Fibroblast of mammary gland (primary cell): ENCODE measurements at regions not wholly inside any gene's neighbourhood (a gene's known extent, or its start where the extent isn't known, plus 50 kb on each side); places are given as distances from the start of the nearest gene placed in this dataset.

Source experiments
- DNase-seq: peaks from one replicate; pipeline ENCODE4 v3.0.0-alpha.2; 2010; ENCODE audit warnings: low read depth
- H3K4me3 ChIP-seq: 2 replicates; pipeline ENCODE4 v1.5.1; 2011; ENCODE audit warnings: low read depth, mild to moderate bottlenecking, low read length, moderate library complexity; ENCODE audit not compliant: control insufficient read depth
- CTCF ChIP-seq: conservative IDR thresholded peaks from 2 replicates; pipeline ENCODE4 v1.5.1; 2011; ENCODE audit warnings: low read depth, low read length, inconsistent platforms; ENCODE audit not compliant: control insufficient read depth, insufficient read depth

DNA sequence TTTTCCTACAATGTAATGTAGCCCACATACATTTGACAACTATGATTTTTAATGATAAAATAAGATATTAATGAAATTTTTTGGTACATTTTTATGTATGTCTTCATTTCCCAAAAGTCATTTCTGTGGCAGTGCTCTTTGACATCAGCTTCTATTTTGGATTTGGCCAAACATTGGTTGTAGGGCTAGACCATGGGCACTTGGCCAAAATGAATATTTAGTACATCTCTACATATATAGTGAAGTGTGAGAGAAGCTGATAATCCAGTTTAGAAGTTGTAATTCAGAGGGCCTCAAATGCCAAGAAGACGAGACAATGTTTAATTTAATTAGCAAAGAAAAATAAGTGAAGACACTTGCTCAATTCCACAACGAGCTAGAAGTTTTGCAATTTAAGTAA is 724.9 kb upstream of the SOX9 start:
- no peak for TF ChIP-seq CTCF
- H3K4me3 ChIP-seq, result no peak overlapping the region
- no peak for DNase-seq

DNA sequence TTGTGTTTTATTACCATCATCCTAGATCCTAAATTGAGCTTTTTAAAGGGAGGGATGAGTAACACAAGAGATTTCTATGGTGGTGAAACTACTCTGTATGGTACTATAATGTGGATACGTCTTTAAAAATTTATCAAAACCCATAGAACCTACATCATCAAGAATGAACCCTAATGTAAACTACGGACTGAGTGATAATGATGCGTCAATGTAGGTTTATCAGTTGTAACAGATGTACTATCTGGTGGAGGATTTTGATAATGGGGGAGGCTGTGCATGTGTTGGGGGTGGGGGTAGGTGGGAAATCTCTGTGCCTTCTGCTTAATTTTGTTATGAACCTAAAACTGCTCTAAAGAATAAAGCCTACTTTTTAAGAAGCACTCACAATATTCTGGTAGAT is 724.1 kb upstream of the SOX9 start:
- TF ChIP-seq CTCF, result no peak
- DNase-seq, result no peak
- no peak overlapping the region for H3K4me3 ChIP-seq

GRCh38 chr17:71398025-71398424 is 722.8 kb upstream of the SOX9 start:
- H3K4me3 ChIP-seq, result no peak overlapping the region
- DNase-seq, result no peak
- TF ChIP-seq CTCF, result no peak

DNA sequence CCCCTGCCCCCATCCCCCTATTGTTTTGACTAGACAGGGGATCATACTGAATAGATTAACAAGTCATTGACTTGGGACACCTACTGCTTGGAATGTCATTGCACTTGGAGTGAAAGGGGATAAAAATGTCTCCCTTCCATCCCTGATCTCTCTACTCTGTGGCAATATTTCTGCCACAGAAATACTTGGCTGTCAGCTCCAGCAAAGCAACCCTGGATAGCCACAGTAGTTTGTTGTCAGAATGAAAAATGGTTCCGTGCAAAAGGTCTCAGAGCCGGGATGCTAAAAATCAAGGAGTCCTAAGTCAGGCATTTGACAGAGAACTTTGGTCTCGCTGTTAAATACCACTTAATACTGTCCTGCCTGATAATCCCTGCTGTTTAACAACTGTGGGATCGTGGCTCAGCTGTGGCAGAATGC is 722.0 kb upstream of the SOX9 start:
- no peak for TF ChIP-seq CTCF
- no peak overlapping the region for H3K4me3 ChIP-seq
- no peak for DNase-seq

DNA sequence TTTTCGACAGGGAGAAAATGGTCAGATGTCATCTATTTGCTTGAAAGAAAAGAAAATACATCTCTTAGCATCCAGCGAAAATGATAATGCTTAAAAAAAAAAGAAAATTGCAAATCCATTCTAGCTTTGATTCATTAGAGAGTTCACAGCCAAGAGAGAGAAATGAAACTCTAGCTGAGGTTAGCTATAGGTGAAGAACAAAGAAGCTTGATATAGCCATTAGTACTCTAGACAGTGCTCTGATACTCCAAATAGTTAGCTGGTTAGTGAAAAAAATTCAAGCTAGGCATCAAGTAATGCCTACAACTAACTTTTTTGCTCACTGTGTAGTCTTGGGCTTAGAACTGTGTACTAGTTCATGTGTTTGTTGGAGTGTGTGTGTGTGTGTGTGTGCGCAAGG is 721.6 kb upstream of the SOX9 start:
- no peak for TF ChIP-seq CTCF
- no peak overlapping the region for H3K4me3 ChIP-seq
- DNase-seq, result no peak

DNA sequence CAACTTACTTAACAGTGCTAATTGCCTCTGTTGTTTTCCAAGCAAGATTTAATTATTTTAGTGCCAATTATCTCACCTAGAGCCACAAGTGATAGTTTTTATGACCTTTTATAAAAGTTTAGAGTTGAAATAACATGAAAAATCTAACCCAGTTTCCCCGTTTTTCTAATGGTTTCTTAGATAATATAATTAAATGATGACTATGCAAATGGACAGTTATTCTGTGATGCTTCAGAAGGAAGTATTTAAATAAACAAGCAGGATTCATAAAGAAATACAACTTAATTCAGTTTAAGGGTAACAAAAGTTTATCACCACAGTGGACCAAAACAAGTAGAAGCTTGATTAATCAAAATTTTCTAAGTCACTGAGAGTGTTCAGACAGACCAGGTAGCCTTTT is 721.2 kb upstream of the SOX9 start:
- no peak for DNase-seq
- TF ChIP-seq CTCF, result no peak
- no peak overlapping the region for H3K4me3 ChIP-seq

DNA sequence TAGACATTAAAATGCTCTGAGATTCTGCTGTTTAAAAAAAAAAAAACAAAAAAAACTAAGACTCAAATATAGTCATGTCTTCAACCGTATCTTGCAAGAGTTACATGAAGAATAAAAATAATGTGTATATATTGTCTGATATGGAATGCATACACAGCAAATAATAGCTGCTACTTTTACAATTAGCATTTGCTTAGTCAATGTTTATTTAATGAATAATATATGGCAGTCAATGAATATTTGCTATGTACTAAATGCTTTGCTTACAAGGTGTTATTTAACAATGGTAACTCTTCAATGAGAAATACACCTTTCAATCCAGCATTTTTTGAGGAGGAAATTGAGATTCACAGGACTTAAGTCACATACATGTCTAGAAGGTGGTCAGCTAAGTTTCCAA is 718.8 kb upstream of the SOX9 start:
- no peak for TF ChIP-seq CTCF

More for the DNA sequence above, 718.8 kb upstream of the SOX9 start:
- H3K4me3 ChIP-seq, result no peak overlapping the region
- DNase-seq, result no peak
